GM12878 (cell line): ENCODE measurements at regions not wholly inside any gene's neighbourhood (a gene's known extent, or its start where the extent isn't known, plus 50 kb on each side); places are given as distances from the start of the nearest gene placed in this dataset.

Source experiments
- ATAC-seq: fragments of 200-7000 bp; cut with Tn5 transposase; 3 replicates; pipeline ENCODE4 v1.9.1; 2020; ENCODE audit warnings: mild to moderate bottlenecking, moderate library complexity
- BruUV-seq: library from RNA; stranded (reverse); fragments of 400-500 nt; replicated peaks from 2 replicates; lab custom pipeline; 2021; lab: Mats Ljungman, UMichigan
- CTCF ChIA-PET: fragments of 300-600 bp; sonication (Branson Sonifier 250); formaldehyde crosslinking; extraction: SDS; loops from one replicate; lab custom pipeline; 2021; ENCODE audit warnings: inconsistent platforms; lab: Yijun Ruan, JAX
- POLR2A ChIA-PET: fragments of 350-600 bp; formaldehyde crosslinking; extraction: SDS; loops from one replicate; lab custom pipeline; 2021; ENCODE audit warnings: inconsistent platforms; lab: Charles Lee
- RAD21 ChIA-PET: fragments of 300-600 bp; sonication (Branson Sonifier 250); formaldehyde crosslinking; loops from one replicate; lab custom pipeline; 2023; ENCODE audit warnings: antibody characterized with exemption; ENCODE audit not compliant: unreplicated experiment; lab: Charles Lee
- SMC1A ChIA-PET: fragments of 300-600 bp; sonication (Branson Sonifier 250); formaldehyde crosslinking; loops from one replicate; lab custom pipeline; 2023; ENCODE audit not compliant: unreplicated experiment, uncharacterized antibody; lab: Charles Lee
- DNase-seq: peaks from one replicate; pipeline ENCODE4 v3.0.0-alpha.2; 2011; ENCODE audit warnings: low read depth, low spot score
- FAIRE-seq: peaks from 3 replicates; lab custom pipeline; 2011; peaks lifted over from hg19 to GRCh38; lab: Jason Lieb, UNC
- H2AFZ ChIP-seq: 2 replicates; pipeline ENCODE4 v1.6.0; 2011; ENCODE audit warnings: low read depth, low read length, control low read depth; ENCODE audit not compliant: control insufficient read depth
- H3K27ac ChIP-seq: 2 replicates; pipeline ENCODE4 v1.5.1; 2011; ENCODE audit warnings: control low read depth; ENCODE audit not compliant: control insufficient read depth, insufficient read depth
- H3K27me3 ChIP-seq, 2 experiments: replicated peaks in 1 of 2; 2 replicates each; pipeline versions ENCODE4 v1.6.0 to v1.6.1; 2011; ENCODE audit warnings: low read length in 1 of 2; ENCODE audit not compliant: control insufficient read depth in 2 of 2, insufficient read depth in 2 of 2
- H3K36me3 ChIP-seq, 2 experiments: 2 replicates each; pipeline ENCODE4 v1.5.1; 2011; ENCODE audit warnings: low read length in 1 of 2; ENCODE audit not compliant: control insufficient read depth in 2 of 2, insufficient read depth in 2 of 2
- H3K4me1 ChIP-seq: 2 replicates; pipeline ENCODE4 v1.6.1; 2011; ENCODE audit warnings: mild to moderate bottlenecking, low read length, moderate library complexity, mixed read lengths; ENCODE audit not compliant: control insufficient read depth, insufficient read depth
- H3K4me2 ChIP-seq: 2 replicates; pipeline ENCODE4 v1.6.0; 2011; ENCODE audit warnings: control low read depth; ENCODE audit not compliant: control insufficient read depth, insufficient read depth
- H3K4me3 ChIP-seq: fragments of 200-600 bp; sonication (generic); 2 replicates; pipeline ENCODE4 v1.5.1; 2016
- H3K79me2 ChIP-seq: 2 replicates; pipeline ENCODE4 v1.6.0; 2011; ENCODE audit warnings: low read length; ENCODE audit not compliant: control insufficient read depth, insufficient read depth
- H3K9ac ChIP-seq: 2 replicates; pipeline ENCODE4 v1.8.0; 2011; ENCODE audit warnings: low read length, control low read depth, mixed read lengths; ENCODE audit not compliant: control insufficient read depth, insufficient read depth
- H3K9me3 ChIP-seq: replicated peaks from 3 replicates; pipeline ENCODE4 v1.5.1; 2011; ENCODE audit warnings: mild to moderate bottlenecking, low read length; ENCODE audit not compliant: control insufficient read depth, insufficient read depth
- H4K20me1 ChIP-seq: 2 replicates; pipeline ENCODE4 v1.6.0; 2011; ENCODE audit not compliant: control insufficient read depth, insufficient read depth
- BMI1 ChIP-seq: fragments of 450-650 bp; IDR thresholded peaks from 2 replicates; pipeline ENCODE4 v1.6.1; 2016; ENCODE audit warnings: mild to moderate bottlenecking, moderate library complexity, borderline replicate concordance
- CBX3 ChIP-seq: fragments of 200-600 bp; sonication (generic); IDR thresholded peaks from 2 replicates; pipeline ENCODE4 v1.6.1; 2016; ENCODE audit warnings: low read depth, borderline replicate concordance
- CBX5 ChIP-seq: sonication (generic); IDR thresholded peaks from 2 replicates; pipeline ENCODE4 v1.6.1; 2016; ENCODE audit warnings: low read depth, moderate library complexity, mild to moderate bottlenecking, inconsistent platforms
- GABPA ChIP-seq: IDR thresholded peaks from 2 replicates; pipeline ENCODE4 v1.6.1; 2014; ENCODE audit warnings: antibody characterized with exemption, low read depth, mild to moderate bottlenecking, inconsistent platforms
- IKZF1 ChIP-seq: fragments of 450-650 bp; conservative IDR thresholded peaks from 2 replicates; pipeline ENCODE4 v1.6.1; 2017; ENCODE audit warnings: antibody characterized with exemption, mild to moderate bottlenecking
- IKZF2 ChIP-seq, 2 experiments: fragments of 450-650 bp; IDR thresholded peaks; 2 replicates each; pipeline ENCODE4 v1.6.1; 2017; ENCODE audit warnings: mild to moderate bottlenecking in 2 of 2, moderate library complexity in 2 of 2
- KLF5 ChIP-seq: fragments of 450-650 bp; IDR thresholded peaks from 2 replicates; pipeline ENCODE4 v1.6.1; 2014; ENCODE audit warnings: mild to moderate bottlenecking; ENCODE audit not compliant: partially characterized antibody
- MXI1 ChIP-seq: fragments of 150-350 bp; IDR thresholded peaks from 2 replicates; pipeline ENCODE4 v1.6.1; 2011; ENCODE audit warnings: low read depth, mild to moderate bottlenecking, inconsistent platforms, low read length, improper control_type of control experiment
- NFYA ChIP-seq: IDR thresholded peaks from 2 replicates; pipeline ENCODE4 v1.6.1; 2011; ENCODE audit warnings: low read depth, mild to moderate bottlenecking, low read length, improper control_type of control experiment, borderline replicate concordance
- SMAD1 ChIP-seq: fragments of 450-650 bp; IDR thresholded peaks from 2 replicates; pipeline ENCODE4 v1.6.1; 2018; ENCODE audit warnings: mild to moderate bottlenecking, low read depth; ENCODE audit not compliant: partially characterized antibody
- WRNIP1 ChIP-seq: IDR thresholded peaks from 2 replicates; pipeline ENCODE4 v1.6.1; 2011; ENCODE audit warnings: low read depth, low read length, improper control_type of control experiment, borderline replicate concordance
- ZNF217 ChIP-seq: fragments of 450-650 bp; IDR thresholded peaks from 2 replicates; pipeline ENCODE4 v1.6.1; 2017; ENCODE audit warnings: antibody characterized with exemption, mild to moderate bottlenecking
- ZNF622 ChIP-seq: fragments of 450-650 bp; IDR thresholded peaks from 2 replicates; pipeline ENCODE4 v1.6.1; 2017; ENCODE audit warnings: mild to moderate bottlenecking, inconsistent platforms
- in situ Hi-C: fragments of 300-500 bp; cut with MboI; formaldehyde crosslinking; loops from 9 replicates; pipeline ENCODE4 v1.14.3; 2018; ENCODE audit warnings: mixed read lengths
- intact Hi-C: fragments of 100-400 bp; cut with micrococcal nuclease; formaldehyde crosslinking; loops from one replicate; pipeline ENCODE4 v1.14.2; 2022; ENCODE audit not compliant: unreplicated experiment
- TF ChIP-seq, protein P1 (sequence below): fragments of 450-650 bp; IDR thresholded peaks from 2 replicates; pipeline ENCODE4 v1.6.1; 2016; ENCODE audit warnings: mild to moderate bottlenecking
- TF ChIP-seq, protein P2 (sequence below): fragments of 450-650 bp; IDR thresholded peaks from 2 replicates; pipeline ENCODE4 v1.6.1; 2017; ENCODE audit warnings: borderline replicate concordance
- TF ChIP-seq, protein P3 (sequence below): fragments of 450-650 bp; IDR thresholded peaks from 2 replicates; pipeline ENCODE4 v1.6.1; 2016; ENCODE audit warnings: mild to moderate bottlenecking, moderate library complexity, borderline replicate concordance
- TF ChIP-seq, protein P4 (sequence below): IDR thresholded peaks from 2 replicates; pipeline ENCODE4 v1.6.1; 2011; ENCODE audit warnings: mild to moderate bottlenecking, low read depth, low read length, moderate library complexity; ENCODE audit not compliant: insufficient replicate concordance

DNA sequence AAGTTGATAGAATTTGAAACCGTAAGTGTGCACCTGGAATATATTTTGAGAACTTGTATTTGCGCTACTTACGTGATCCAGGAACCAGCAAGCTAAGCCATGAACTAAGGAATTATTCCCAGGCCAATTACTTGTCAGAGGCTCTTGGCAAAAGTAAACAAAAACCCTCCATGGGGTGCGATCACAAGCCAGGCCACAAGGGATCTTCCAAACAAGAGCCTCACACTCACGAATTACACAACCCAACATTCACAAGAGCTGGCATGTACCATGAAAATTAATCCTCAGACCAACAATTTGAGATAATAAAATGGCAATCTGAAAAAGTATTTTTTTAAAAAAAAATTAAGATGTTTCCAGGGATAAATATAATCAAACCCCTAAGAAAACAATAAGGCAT, 467.0 kb upstream of the AKR1E2 start (continued):
- TF ChIP-seq, protein P1, sequence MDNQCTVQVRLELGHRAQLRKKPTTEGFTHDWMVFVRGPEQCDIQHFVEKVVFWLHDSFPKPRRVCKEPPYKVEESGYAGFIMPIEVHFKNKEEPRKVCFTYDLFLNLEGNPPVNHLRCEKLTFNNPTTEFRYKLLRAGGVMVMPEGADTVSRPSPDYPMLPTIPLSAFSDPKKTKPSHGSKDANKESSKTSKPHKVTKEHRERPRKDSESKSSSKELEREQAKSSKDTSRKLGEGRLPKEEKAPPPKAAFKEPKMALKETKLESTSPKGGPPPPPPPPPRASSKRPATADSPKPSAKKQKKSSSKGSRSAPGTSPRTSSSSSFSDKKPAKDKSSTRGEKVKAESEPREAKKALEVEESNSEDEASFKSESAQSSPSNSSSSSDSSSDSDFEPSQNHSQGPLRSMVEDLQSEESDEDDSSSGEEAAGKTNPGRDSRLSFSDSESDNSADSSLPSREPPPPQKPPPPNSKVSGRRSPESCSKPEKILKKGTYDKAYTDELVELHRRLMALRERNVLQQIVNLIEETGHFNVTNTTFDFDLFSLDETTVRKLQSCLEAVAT: no peak
- no peak for TF ChIP-seq MXI1

DNA sequence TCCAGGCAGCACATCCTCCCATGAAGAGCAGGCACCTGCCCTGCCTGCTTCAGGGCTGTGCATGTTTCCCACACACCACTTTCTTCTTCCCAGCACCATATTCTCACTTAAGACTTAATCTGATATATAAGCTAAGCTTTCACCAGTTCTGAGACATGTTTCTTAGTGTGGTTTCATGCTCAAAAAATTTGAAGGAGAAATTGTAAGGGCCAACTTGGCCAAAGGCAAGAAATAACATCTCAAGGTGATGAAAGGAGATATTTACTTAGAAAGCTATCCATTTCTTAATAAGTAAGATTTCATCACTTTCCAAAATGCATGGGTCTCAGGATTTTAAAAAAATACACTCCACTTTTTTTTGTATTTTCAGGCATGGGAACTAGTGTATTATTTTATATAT, 468.1 kb upstream of the AKR1E2 start:
- H3K36me3 ChIP-seq: no peaks in the 10 kb centered on the region
- POLR2A ChIA-PET: no interaction called here
- CTCF ChIA-PET: interaction anchor here (0.6 kb wide), 2 partner anchors 762 to 1118 kb away, joined by 4 to 5 read pairs; no protein-coding TSS in a partner anchor
- H2AFZ ChIP-seq: no peak overlapping the region
- no peaks in the 10 kb centered on the region for H3K4me1 ChIP-seq
- BruUV-seq: no TSS peak
- SMC1A ChIA-PET: no interaction called here
- DNase-seq: no peak
- H3K9me3 ChIP-seq: no peaks in the 10 kb centered on the region
- H3K79me2 ChIP-seq: no peaks in the 10 kb centered on the region
- in situ Hi-C loops (no loop called here), intact Hi-C loops (no loop called here)
- no peaks in the 10 kb centered on the region for H4K20me1 ChIP-seq
- RAD21 ChIA-PET: no interaction called here
- no peak for FAIRE-seq
- H3K27me3 ChIP-seq: no peaks in the 10 kb centered on the region
- H3K9ac ChIP-seq: no peak overlapping the region
- ATAC-seq: no peak
- no peak overlapping the region for H3K4me3 ChIP-seq
- no peak overlapping the region for H3K4me2 ChIP-seq
- no peak overlapping the region for H3K27ac ChIP-seq
- TF ChIP-seq IKZF1: no peak
- TF ChIP-seq NFYA: no peak
- TF ChIP-seq ZNF622: no peak
- TF ChIP-seq IKZF2 (IDR thresholded peaks at IDR 0.05): no peak
- TF ChIP-seq, protein P2, sequence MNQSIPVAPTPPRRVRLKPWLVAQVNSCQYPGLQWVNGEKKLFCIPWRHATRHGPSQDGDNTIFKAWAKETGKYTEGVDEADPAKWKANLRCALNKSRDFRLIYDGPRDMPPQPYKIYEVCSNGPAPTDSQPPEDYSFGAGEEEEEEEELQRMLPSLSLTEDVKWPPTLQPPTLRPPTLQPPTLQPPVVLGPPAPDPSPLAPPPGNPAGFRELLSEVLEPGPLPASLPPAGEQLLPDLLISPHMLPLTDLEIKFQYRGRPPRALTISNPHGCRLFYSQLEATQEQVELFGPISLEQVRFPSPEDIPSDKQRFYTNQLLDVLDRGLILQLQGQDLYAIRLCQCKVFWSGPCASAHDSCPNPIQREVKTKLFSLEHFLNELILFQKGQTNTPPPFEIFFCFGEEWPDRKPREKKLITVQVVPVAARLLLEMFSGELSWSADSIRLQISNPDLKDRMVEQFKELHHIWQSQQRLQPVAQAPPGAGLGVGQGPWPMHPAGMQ: no peak
- no peak for TF ChIP-seq GABPA
- TF ChIP-seq KLF5: no peak
- TF ChIP-seq CBX3: no peak
- TF ChIP-seq BMI1: no peak
- TF ChIP-seq, protein P3, sequence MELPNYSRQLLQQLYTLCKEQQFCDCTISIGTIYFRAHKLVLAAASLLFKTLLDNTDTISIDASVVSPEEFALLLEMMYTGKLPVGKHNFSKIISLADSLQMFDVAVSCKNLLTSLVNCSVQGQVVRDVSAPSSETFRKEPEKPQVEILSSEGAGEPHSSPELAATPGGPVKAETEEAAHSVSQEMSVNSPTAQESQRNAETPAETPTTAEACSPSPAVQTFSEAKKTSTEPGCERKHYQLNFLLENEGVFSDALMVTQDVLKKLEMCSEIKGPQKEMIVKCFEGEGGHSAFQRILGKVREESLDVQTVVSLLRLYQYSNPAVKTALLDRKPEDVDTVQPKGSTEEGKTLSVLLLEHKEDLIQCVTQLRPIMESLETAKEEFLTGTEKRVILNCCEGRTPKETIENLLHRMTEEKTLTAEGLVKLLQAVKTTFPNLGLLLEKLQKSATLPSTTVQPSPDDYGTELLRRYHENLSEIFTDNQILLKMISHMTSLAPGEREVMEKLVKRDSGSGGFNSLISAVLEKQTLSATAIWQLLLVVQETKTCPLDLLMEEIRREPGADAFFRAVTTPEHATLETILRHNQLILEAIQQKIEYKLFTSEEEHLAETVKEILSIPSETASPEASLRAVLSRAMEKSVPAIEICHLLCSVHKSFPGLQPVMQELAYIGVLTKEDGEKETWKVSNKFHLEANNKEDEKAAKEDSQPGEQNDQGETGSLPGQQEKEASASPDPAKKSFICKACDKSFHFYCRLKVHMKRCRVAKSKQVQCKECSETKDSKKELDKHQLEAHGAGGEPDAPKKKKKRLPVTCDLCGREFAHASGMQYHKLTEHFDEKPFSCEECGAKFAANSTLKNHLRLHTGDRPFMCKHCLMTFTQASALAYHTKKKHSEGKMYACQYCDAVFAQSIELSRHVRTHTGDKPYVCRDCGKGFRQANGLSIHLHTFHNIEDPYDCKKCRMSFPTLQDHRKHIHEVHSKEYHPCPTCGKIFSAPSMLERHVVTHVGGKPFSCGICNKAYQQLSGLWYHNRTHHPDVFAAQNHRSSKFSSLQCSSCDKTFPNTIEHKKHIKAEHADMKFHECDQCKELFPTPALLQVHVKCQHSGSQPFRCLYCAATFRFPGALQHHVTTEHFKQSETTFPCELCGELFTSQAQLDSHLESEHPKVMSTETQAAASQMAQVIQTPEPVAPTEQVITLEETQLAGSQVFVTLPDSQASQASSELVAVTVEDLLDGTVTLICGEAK: no peak
- no peak for TF ChIP-seq WRNIP1
- TF ChIP-seq, protein P4, sequence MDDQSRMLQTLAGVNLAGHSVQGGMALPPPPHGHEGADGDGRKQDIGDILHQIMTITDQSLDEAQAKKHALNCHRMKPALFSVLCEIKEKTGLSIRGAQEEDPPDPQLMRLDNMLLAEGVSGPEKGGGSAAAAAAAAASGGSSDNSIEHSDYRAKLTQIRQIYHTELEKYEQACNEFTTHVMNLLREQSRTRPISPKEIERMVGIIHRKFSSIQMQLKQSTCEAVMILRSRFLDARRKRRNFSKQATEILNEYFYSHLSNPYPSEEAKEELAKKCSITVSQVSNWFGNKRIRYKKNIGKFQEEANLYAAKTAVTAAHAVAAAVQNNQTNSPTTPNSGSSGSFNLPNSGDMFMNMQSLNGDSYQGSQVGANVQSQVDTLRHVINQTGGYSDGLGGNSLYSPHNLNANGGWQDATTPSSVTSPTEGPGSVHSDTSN: no peak
- no peak for TF ChIP-seq CBX5
- TF ChIP-seq SMAD1: no peak
- TF ChIP-seq ZNF217: no peak
